Fibroblast of mammary gland (primary cell): ENCODE measurements at regions not wholly inside any gene's neighbourhood (a gene's known extent, or its start where the extent isn't known, plus 50 kb on each side); places are given as distances from the start of the nearest gene placed in this dataset.

Experiments
- DNase-seq: peaks from one replicate; pipeline ENCODE4 v3.0.0-alpha.2; 2010; ENCODE audit warnings: low read depth
- H3K4me3 ChIP-seq: 2 replicates; pipeline ENCODE4 v1.5.1; 2011; ENCODE audit warnings: low read depth, mild to moderate bottlenecking, low read length, moderate library complexity; ENCODE audit not compliant: control insufficient read depth
- TF ChIP-seq, protein P1 (sequence below): conservative IDR thresholded peaks from 2 replicates; pipeline ENCODE4 v1.5.1; 2011; ENCODE audit warnings: low read depth, low read length, inconsistent platforms; ENCODE audit not compliant: control insufficient read depth, insufficient read depth

DNA sequence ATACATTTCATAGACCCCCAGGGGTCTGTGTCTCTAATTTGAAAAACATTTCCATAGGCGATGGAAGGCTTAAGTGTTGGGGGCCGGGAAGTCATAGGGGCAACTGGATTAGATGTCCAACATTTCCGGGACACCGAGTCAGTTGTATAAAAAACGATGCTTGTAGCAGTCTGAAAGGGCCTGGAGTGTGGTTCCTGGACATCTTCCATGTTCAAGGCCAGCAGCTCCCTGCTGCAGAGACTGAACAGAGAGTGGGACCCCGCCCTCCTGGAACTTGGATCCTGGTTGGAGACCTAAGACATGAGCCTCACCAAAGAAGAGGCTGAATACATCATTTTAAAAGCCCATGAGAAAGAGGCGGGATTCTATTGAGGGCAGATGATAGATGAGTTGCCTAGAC, 82.0 kb upstream of the ZNF423 start:
- TF ChIP-seq, protein P1, sequence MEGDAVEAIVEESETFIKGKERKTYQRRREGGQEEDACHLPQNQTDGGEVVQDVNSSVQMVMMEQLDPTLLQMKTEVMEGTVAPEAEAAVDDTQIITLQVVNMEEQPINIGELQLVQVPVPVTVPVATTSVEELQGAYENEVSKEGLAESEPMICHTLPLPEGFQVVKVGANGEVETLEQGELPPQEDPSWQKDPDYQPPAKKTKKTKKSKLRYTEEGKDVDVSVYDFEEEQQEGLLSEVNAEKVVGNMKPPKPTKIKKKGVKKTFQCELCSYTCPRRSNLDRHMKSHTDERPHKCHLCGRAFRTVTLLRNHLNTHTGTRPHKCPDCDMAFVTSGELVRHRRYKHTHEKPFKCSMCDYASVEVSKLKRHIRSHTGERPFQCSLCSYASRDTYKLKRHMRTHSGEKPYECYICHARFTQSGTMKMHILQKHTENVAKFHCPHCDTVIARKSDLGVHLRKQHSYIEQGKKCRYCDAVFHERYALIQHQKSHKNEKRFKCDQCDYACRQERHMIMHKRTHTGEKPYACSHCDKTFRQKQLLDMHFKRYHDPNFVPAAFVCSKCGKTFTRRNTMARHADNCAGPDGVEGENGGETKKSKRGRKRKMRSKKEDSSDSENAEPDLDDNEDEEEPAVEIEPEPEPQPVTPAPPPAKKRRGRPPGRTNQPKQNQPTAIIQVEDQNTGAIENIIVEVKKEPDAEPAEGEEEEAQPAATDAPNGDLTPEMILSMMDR = no peak
- no peak for DNase-seq
- no peak overlapping the region for H3K4me3 ChIP-seq

DNA sequence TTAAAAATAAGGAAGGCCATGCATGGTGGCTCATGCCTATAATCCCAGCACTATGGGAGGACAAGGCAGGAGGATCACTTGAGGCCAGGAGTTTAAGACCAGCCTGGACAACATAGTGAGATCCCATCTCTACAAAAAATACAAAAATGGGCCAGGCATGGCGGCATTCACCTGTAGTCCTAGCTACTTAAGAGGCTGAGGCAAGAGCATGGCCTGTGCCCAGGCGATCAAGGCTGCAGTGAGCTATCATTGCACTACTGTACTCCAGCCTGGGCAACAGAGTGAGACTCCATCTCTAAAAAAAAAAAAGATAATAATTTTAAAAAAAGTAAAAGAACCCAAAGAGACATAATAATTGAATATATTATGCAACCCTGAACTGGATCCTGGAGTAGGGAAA, 83.6 kb upstream of the ZNF423 start:
- TF ChIP-seq, protein P1 = no peak
- no peak for DNase-seq
- no peak overlapping the region for H3K4me3 ChIP-seq

GRCh38 chr16:49940464-49941224, 84.4 kb upstream of the CNEP1R1 start:
- no peak overlapping the region for H3K4me3 ChIP-seq
- no peak for DNase-seq
- TF ChIP-seq, protein P1 = no peak

- H3K4me3 ChIP-seq = no peak overlapping the region
- DNase-seq = no peak
- TF ChIP-seq, protein P1 = no peak
These were observed 80.8 kb upstream of the CNEP1R1 start for GRCh38 chr16:49944221-49944620.

GRCh38 chr16:49947907-49948678, 76.9 kb upstream of the CNEP1R1 start:
- DNase-seq = no peak
- H3K4me3 ChIP-seq = no peak overlapping the region
- TF ChIP-seq, protein P1 = no peak

GRCh38 chr16:49951574-49952195, 73.3 kb upstream of the CNEP1R1 start:
- TF ChIP-seq, protein P1 = no peak

More at GRCh38 chr16:49951574-49952195, 73.3 kb upstream of the CNEP1R1 start:
- H3K4me3 ChIP-seq = no peak overlapping the region
- DNase-seq = no peak
